Amniotic epithelial cell (primary cell): ENCODE measurements at regions not wholly inside any gene's neighbourhood (a gene's known extent, or its start where the extent isn't known, plus 50 kb on each side); places are given as distances from the start of the nearest gene placed in this dataset.
"Not testable (repeated sequence)": the region's sequence is repeated elsewhere in the genome, so short reads cannot be mapped to it uniquely, and the experiment has no call there.

Source experiments
- DNase-seq: peaks from one replicate; pipeline ENCODE4 v3.0.0-alpha.2; 2010; ENCODE audit warnings: low read depth

GRCh38 chr11:33527738-33528137 lies 172.9 kb downstream of the C11orf91 start:
- DNase-seq: not testable (repeated sequence)

GRCh38 chr11:33525789-33526188 lies 174.8 kb downstream of the C11orf91 start:
- DNase-seq: no peak

- no peak for DNase-seq
These were observed 179.2 kb downstream of the C11orf91 start for GRCh38 chr11:33521384-33521783.

GRCh38 chr11:33520112-33520511 lies 180.5 kb downstream of the C11orf91 start:
- no peak for DNase-seq

GRCh38 chr11:33515347-33515746 lies 185.3 kb downstream of the C11orf91 start:
- DNase-seq: no peak

- no peak for DNase-seq
These were observed 186.3 kb downstream of the C11orf91 start for GRCh38 chr11:33514079-33514925.

- DNase-seq: no peak
These were observed 191.0 kb downstream of the C11orf91 start for GRCh38 chr11:33509632-33510031.

GRCh38 chr11:33507967-33508366 lies 192.7 kb downstream of the C11orf91 start:
- DNase-seq: peak; percentile 86

- no peak for DNase-seq
These were observed 193.3 kb downstream of the C11orf91 start for GRCh38 chr11:33507356-33507755.

GRCh38 chr11:33505093-33505492 lies 195.5 kb downstream of the C11orf91 start:
- no peak for DNase-seq

- peak; percentile 52 for DNase-seq
These were observed 199.7 kb downstream of the C11orf91 start for GRCh38 chr11:33500861-33501479.

GRCh38 chr11:33500332-33500731 lies 200.3 kb downstream of the C11orf91 start:
- DNase-seq: no peak

- DNase-seq: no peak
These were observed 208.0 kb downstream of the C11orf91 start for GRCh38 chr11:33492596-33492995.

- no peak for DNase-seq
These were observed 209.7 kb downstream of the C11orf91 start for GRCh38 chr11:33490842-33491370.

- no peak for DNase-seq
These were observed 211.7 kb downstream of the C11orf91 start for GRCh38 chr11:33488971-33489370.

GRCh38 chr11:33480626-33481025 lies 220.0 kb downstream of the C11orf91 start:
- no peak for DNase-seq

- DNase-seq: no peak
These were observed 221.4 kb downstream of the C11orf91 start for GRCh38 chr11:33479231-33479630.

- DNase-seq: no peak
These were observed 221.0 kb downstream of the HIPK3 start for GRCh38 chr11:33478111-33478573.

- peak; percentile 49 for DNase-seq
These were observed 219.9 kb downstream of the HIPK3 start for GRCh38 chr11:33476945-33477606.

GRCh38 chr11:33475993-33476392 lies 218.8 kb downstream of the HIPK3 start:
- DNase-seq: peak; percentile 77

GRCh38 chr11:33474866-33475265 lies 217.7 kb downstream of the HIPK3 start:
- DNase-seq: no peak

- DNase-seq: no peak
These were observed 214.4 kb downstream of the HIPK3 start for GRCh38 chr11:33471541-33471940.

- DNase-seq: no peak
These were observed 210.8 kb downstream of the HIPK3 start for GRCh38 chr11:33467966-33468365.
